A549 (cell line): ENCODE measurements at regions not wholly inside any gene's neighbourhood (a gene's known extent, or its start where the extent isn't known, plus 50 kb on each side); places are given as distances from the start of the nearest gene placed in this dataset.

ENCODE experiments used
- ATAC-seq, 2 experiments: fragments of 200-7000 bp in 1 of 2; fragments of >200 bp in 1 of 2; cut with Nextera tagmentation in 1 of 2; cut with Tn5 transposase in 1 of 2; 3 replicates each; pipeline versions ENCODE4 v1.8.0 to v1.9.1; 2018 to 2020; ENCODE audit warnings: mild to moderate bottlenecking in 1 of 2, moderate library complexity in 1 of 2
- CTCF ChIA-PET: fragments of 300-600 bp; sonication (Branson Sonifier 250); formaldehyde crosslinking; extraction: SDS; loops from one replicate; lab custom pipeline; 2021; ENCODE audit warnings: antibody characterized with exemption, inconsistent platforms; lab: Yijun Ruan, JAX
- POLR2A ChIA-PET: fragments of 350-600 bp; formaldehyde crosslinking; extraction: SDS; loops from one replicate; lab custom pipeline; 2021; ENCODE audit warnings: antibody characterized with exemption, inconsistent platforms; lab: Yijun Ruan, JAX
- DNase-seq, 2 experiments: peaks; one replicate each; pipeline versions ENCODE4 v3.0.0 to v3.0.0-alpha.2; 2011 to 2016; ENCODE audit warnings: low read depth in 1 of 2, low spot score in 1 of 2
- FAIRE-seq: peaks from 2 replicates; lab custom pipeline; 2011; peaks lifted over from hg19 to GRCh38; lab: Jason Lieb, UNC
- H3K27ac ChIP-seq, 2 experiments: fragments of >200 bp; sonication (Bioruptor Twin); formaldehyde crosslinking; 3 replicates each; pipeline ENCODE4 v1.5.1; 2016 to 2017
- H3K4me1 ChIP-seq: fragments of >200 bp; sonication (Bioruptor Twin); formaldehyde crosslinking; 3 replicates; pipeline ENCODE4 v1.6.1; 2016
- H3K4me2 ChIP-seq: fragments of >200 bp; sonication (Bioruptor Twin); formaldehyde crosslinking; 3 replicates; pipeline ENCODE4 v1.6.1; 2016
- H3K4me3 ChIP-seq: fragments of >200 bp; sonication (Bioruptor Twin); formaldehyde crosslinking; 3 replicates; pipeline ENCODE4 v1.5.1; 2016
- H3K9me3 ChIP-seq: fragments of >200 bp; sonication (Bioruptor Twin); formaldehyde crosslinking; 3 replicates; pipeline ENCODE4 v1.6.1; 2016
- CBX2 ChIP-seq: fragments of 200-600 bp; sonication (generic); IDR thresholded peaks from 2 replicates; pipeline ENCODE4 v1.6.1; 2016; ENCODE audit warnings: low read depth, mild to moderate bottlenecking, borderline replicate concordance
- CHD4 ChIP-seq: fragments of 200-600 bp; sonication (generic); IDR thresholded peaks from 2 replicates; pipeline ENCODE4 v1.6.1; 2016; ENCODE audit warnings: antibody characterized with exemption, mild to moderate bottlenecking, borderline replicate concordance
- EHMT2 ChIP-seq: fragments of 200-600 bp; sonication (generic); IDR thresholded peaks from 2 replicates; pipeline ENCODE4 v1.6.1; 2016; ENCODE audit warnings: antibody characterized with exemption, low read depth, mild to moderate bottlenecking, moderate library complexity
- EP300 ChIP-seq, 2 experiments: fragments of >200 bp; sonication (Bioruptor Twin); formaldehyde crosslinking; IDR thresholded peaks; 2 replicates in 1 of 2; 3 replicates in 1 of 2; pipeline ENCODE4 v1.6.1; 2016 to 2017
- ESRRA ChIP-seq: fragments of 150-350 bp; IDR thresholded peaks from 2 replicates; pipeline ENCODE4 v1.6.1; 2014; ENCODE audit warnings: mild to moderate bottlenecking, low read length, borderline replicate concordance
- FOXS1 ChIP-seq: fragments of 250-450 bp; sonication (Bioruptor Pico); IDR thresholded peaks from 2 replicates; pipeline ENCODE4 v1.5.0; 2020; ENCODE audit warnings: mild to moderate bottlenecking, moderate library complexity
- HEYL ChIP-seq: fragments of 250-450 bp; sonication (Bioruptor Pico); IDR thresholded peaks from 2 replicates; pipeline ENCODE4 v1.8.0; 2021; ENCODE audit warnings: mild to moderate bottlenecking, moderate library complexity
- HOXB13 ChIP-seq: fragments of 250-450 bp; sonication (Bioruptor Pico); IDR thresholded peaks from 2 replicates; pipeline ENCODE4 v1.5.0; 2020; ENCODE audit warnings: low read depth, mild to moderate bottlenecking, moderate library complexity
- JUN ChIP-seq, 2 experiments: fragments of >200 bp; sonication (Bioruptor Twin); formaldehyde crosslinking; IDR thresholded peaks; 2 replicates in 1 of 2; 3 replicates in 1 of 2; pipeline ENCODE4 v1.6.1; 2016 to 2017
- JUNB ChIP-seq: fragments of >200 bp; sonication (Bioruptor Twin); formaldehyde crosslinking; IDR thresholded peaks from 2 replicates; pipeline ENCODE4 v1.6.1; 2016
- KDM5A ChIP-seq: fragments of 200-600 bp; sonication (generic); IDR thresholded peaks from 2 replicates; pipeline ENCODE4 v1.6.1; 2016; ENCODE audit warnings: antibody characterized with exemption, mild to moderate bottlenecking
- MAZ ChIP-seq: fragments of 150-350 bp; IDR thresholded peaks from 2 replicates; pipeline ENCODE4 v1.6.1; 2014; ENCODE audit warnings: antibody characterized with exemption, low read depth, low read length, borderline replicate concordance
- MYC ChIP-seq: IDR thresholded peaks from 2 replicates; pipeline ENCODE4 v1.6.1; 2012; ENCODE audit warnings: mild to moderate bottlenecking, inconsistent platforms, low read length, improper control_type of control experiment, borderline replicate concordance
- NR3C1 ChIP-seq: fragments of >200 bp; sonication (Bioruptor Twin); formaldehyde crosslinking; IDR thresholded peaks from 3 replicates; pipeline ENCODE4 v1.6.1; 2017
- POLR2AphosphoS2 ChIP-seq: conservative IDR thresholded peaks from 2 replicates; pipeline ENCODE4 v1.6.1; 2012; ENCODE audit warnings: low read length, improper control_type of control experiment, inconsistent platforms
- RAD21 ChIP-seq, 2 experiments: fragments of >200 bp in 1 of 2; sonication (Bioruptor Twin) in 1 of 2; formaldehyde crosslinking in 1 of 2; IDR thresholded peaks in 1 of 2; conservative IDR thresholded peaks in 1 of 2; 2 replicates in 1 of 2; 3 replicates in 1 of 2; pipeline ENCODE4 v1.6.1; 2012 to 2018; ENCODE audit warnings: inconsistent platforms in 1 of 2
- RCOR1 ChIP-seq: fragments of 150-350 bp; IDR thresholded peaks from 2 replicates; pipeline ENCODE4 v1.6.1; 2014; ENCODE audit warnings: antibody characterized with exemption, low read length, low read depth
- RFX5 ChIP-seq: fragments of 450-650 bp; IDR thresholded peaks from 2 replicates; pipeline ENCODE4 v1.7.1; 2014; ENCODE audit warnings: antibody characterized with exemption, mild to moderate bottlenecking, moderate library complexity
- SMC3 ChIP-seq: fragments of >200 bp; sonication (Bioruptor Twin); formaldehyde crosslinking; IDR thresholded peaks from 3 replicates; pipeline ENCODE4 v1.6.1; 2018; ENCODE audit warnings: inconsistent platforms
- TP53 ChIP-seq: fragments of 250-450 bp; sonication (Bioruptor Pico); IDR thresholded peaks from 2 replicates; pipeline ENCODE4 v1.5.0; 2021; ENCODE audit warnings: mild to moderate bottlenecking, moderate library complexity
- ZC3H11A ChIP-seq: fragments of 450-650 bp; IDR thresholded peaks from 2 replicates; pipeline ENCODE4 v1.6.1; 2014; ENCODE audit warnings: antibody characterized with exemption, mild to moderate bottlenecking
- ZFP36 ChIP-seq: fragments of 450-650 bp; IDR thresholded peaks from 2 replicates; pipeline ENCODE4 v1.6.1; 2014; ENCODE audit warnings: borderline replicate concordance; ENCODE audit not compliant: partially characterized antibody
- WGBS: methylation state at CpG from one replicate; pipeline ENCODE4 v1.1.6; 2017; ENCODE audit errors: missing lambda C conversion rate; 5-methylcytosine and 5-hydroxymethylcytosine counted together
- TF ChIP-seq, protein P1 (sequence below): fragments of 450-650 bp; IDR thresholded peaks from 2 replicates; pipeline ENCODE4 v1.6.1; 2014; ENCODE audit warnings: antibody characterized with exemption
- TF ChIP-seq, protein P2 (sequence below): fragments of 150-350 bp; IDR thresholded peaks from 2 replicates; pipeline ENCODE4 v1.6.1; 2014; ENCODE audit warnings: low read depth, mild to moderate bottlenecking, low read length
- TF ChIP-seq, protein P3 (sequence below): fragments of 250-450 bp; sonication (Bioruptor Pico); IDR thresholded peaks from 2 replicates; pipeline ENCODE4 v1.5.0; 2020; ENCODE audit warnings: low read depth, mild to moderate bottlenecking, moderate library complexity
- TF ChIP-seq, protein P4 (sequence below): fragments of >200 bp; sonication (Bioruptor Twin); formaldehyde crosslinking; IDR thresholded peaks from 3 replicates; pipeline ENCODE4 v1.5.1; 2016
- TF ChIP-seq, protein P5 (sequence below): fragments of >200 bp; sonication (Bioruptor Twin); formaldehyde crosslinking; IDR thresholded peaks from 3 replicates; pipeline ENCODE4 v1.6.1; 2016
- TF ChIP-seq, protein P6 (sequence below): IDR thresholded peaks from 2 replicates; pipeline ENCODE4 v1.6.1; 2012

DNA sequence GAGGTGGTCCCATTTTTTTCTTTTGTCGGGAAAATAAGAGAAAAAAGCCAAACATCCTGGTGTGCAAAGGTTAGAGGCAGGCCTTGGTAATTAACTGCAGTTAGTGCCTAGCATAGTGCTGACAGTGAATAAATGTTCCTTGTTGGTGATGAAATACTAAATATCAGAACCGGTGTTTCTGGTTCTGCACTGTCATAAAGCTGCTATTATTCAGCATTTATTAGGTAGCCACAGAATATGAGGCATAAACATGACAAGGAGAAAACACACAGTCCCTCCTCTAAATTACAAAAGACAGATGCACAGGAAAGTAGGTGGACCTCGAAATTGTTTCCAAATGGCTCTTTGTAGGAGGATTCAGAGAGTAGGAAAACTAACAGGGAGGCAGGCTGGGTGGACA, 122.0 kb upstream of the ADGRL2 start:
- CTCF ChIA-PET: no interaction called here
- ATAC-seq (no peak), FAIRE-seq (no peak)
- H3K27ac ChIP-seq: no peak overlapping the region
- POLR2A ChIA-PET: interaction anchor here (0.6 kb wide), 1 partner anchor 24 kb away, joined by 3 read pairs; no protein-coding TSS in a partner anchor
- 66% methylated on average over 3 of the region's 3 CpGs for WGBS
- no peaks in the 10 kb centered on the region for H3K9me3 ChIP-seq
- H3K4me3 ChIP-seq: no peak overlapping the region
- no peak for TF ChIP-seq TP53
- no peak for TF ChIP-seq RFX5
- no peak for TF ChIP-seq CHD4
- TF ChIP-seq, protein P1, sequence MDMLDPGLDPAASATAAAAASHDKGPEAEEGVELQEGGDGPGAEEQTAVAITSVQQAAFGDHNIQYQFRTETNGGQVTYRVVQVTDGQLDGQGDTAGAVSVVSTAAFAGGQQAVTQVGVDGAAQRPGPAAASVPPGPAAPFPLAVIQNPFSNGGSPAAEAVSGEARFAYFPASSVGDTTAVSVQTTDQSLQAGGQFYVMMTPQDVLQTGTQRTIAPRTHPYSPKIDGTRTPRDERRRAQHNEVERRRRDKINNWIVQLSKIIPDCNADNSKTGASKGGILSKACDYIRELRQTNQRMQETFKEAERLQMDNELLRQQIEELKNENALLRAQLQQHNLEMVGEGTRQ: no peak
- TF ChIP-seq, all 56 proteins: peak for 0
- DNase-seq: no peak
- Histone ChIP-seq H3K4me2 (no peak overlapping the region), H3K4me1 (peaks cover 22% of the 10 kb centered on the region)

DNA sequence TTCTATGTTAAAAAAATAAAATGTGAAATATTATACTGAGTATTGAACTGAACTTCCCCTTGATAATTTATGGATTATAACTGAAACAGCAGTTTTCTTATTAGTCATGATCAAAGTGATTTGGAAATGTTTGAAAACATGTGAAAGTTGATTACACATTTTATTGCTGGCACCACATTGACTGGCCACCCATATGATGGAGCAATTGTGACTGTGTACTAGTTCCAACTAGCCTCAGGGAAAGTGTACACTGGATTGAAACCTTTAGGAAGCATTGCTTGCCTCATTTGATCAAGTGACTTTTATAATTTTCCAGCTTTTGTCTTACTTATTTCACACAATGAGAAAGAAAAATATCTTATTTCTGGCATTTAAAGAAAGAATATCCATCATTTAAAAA, 128.0 kb upstream of the ADGRL2 start:
- peaks cover 5% of the 10 kb centered on the region; the same call in 2 of the 3 replicates for H3K4me1 ChIP-seq
- CTCF ChIA-PET: no interaction called here
- POLR2A ChIA-PET: no interaction called here
- H3K27ac ChIP-seq: no peak overlapping the region
- FAIRE-seq (no peak), DNase-seq (no peak), ATAC-seq (no peak)
- no peak overlapping the region for H3K4me3 ChIP-seq
- TF ChIP-seq, protein P2, sequence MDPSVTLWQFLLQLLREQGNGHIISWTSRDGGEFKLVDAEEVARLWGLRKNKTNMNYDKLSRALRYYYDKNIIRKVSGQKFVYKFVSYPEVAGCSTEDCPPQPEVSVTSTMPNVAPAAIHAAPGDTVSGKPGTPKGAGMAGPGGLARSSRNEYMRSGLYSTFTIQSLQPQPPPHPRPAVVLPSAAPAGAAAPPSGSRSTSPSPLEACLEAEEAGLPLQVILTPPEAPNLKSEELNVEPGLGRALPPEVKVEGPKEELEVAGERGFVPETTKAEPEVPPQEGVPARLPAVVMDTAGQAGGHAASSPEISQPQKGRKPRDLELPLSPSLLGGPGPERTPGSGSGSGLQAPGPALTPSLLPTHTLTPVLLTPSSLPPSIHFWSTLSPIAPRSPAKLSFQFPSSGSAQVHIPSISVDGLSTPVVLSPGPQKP: no peak
- TF ChIP-seq JUNB (no peak), NR3C1 (no peak), ZC3H11A (no peak), HEYL (CRISPR knock-in tag) (no peak), HOXB13 (CRISPR knock-in tag) (no peak), FOXS1 (CRISPR knock-in tag) (no peak), POLR2AphosphoS2 (no peak), TP53 (no peak)
- TF ChIP-seq, protein P3, sequence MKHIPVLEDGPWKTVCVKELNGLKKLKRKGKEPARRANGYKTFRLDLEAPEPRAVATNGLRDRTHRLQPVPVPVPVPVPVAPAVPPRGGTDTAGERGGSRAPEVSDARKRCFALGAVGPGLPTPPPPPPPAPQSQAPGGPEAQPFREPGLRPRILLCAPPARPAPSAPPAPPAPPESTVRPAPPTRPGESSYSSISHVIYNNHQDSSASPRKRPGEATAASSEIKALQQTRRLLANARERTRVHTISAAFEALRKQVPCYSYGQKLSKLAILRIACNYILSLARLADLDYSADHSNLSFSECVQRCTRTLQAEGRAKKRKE (CRISPR knock-in tag): no peak
- TF ChIP-seq, protein P4, sequence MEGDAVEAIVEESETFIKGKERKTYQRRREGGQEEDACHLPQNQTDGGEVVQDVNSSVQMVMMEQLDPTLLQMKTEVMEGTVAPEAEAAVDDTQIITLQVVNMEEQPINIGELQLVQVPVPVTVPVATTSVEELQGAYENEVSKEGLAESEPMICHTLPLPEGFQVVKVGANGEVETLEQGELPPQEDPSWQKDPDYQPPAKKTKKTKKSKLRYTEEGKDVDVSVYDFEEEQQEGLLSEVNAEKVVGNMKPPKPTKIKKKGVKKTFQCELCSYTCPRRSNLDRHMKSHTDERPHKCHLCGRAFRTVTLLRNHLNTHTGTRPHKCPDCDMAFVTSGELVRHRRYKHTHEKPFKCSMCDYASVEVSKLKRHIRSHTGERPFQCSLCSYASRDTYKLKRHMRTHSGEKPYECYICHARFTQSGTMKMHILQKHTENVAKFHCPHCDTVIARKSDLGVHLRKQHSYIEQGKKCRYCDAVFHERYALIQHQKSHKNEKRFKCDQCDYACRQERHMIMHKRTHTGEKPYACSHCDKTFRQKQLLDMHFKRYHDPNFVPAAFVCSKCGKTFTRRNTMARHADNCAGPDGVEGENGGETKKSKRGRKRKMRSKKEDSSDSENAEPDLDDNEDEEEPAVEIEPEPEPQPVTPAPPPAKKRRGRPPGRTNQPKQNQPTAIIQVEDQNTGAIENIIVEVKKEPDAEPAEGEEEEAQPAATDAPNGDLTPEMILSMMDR: no peak
- TF ChIP-seq, protein P1: no peak
- no peak overlapping the region for H3K4me2 ChIP-seq
- no peaks in the 10 kb centered on the region for H3K9me3 ChIP-seq

DNA sequence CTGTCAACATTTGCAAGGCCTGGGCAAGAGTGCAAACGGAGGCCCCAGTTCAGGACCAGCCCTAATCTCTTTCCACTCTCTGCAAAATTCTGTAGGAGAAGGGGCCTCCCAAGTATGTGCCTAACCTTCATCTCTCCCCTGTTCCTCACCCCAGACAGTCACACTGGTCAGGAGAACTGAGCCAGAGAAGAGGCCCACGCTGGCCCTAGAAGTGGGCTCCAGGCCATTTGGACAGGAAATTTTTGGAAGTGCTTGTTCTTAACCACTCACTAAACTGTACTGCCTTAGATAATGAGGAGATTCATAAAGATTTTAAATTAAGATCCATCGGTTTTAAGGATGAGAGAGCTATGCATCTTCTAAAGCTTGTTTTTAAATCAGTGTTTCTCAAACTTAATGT, 129.7 kb upstream of the ADGRL2 start:
- POLR2A ChIA-PET: no interaction called here
- Histone ChIP-seq H3K4me3 (no peak overlapping the region), H3K4me1 (peaks cover 5% of the 10 kb centered on the region; the same call in 2 of the 3 replicates), H3K9me3 (no peaks in the 10 kb centered on the region), H3K27ac (no peak overlapping the region), H3K4me2 (no peak overlapping the region)
- FAIRE-seq: no peak
- CTCF ChIA-PET: no interaction called here
- WGBS: 82% methylated on average over 3 of the region's 3 CpGs
- no peak for ATAC-seq
- no peak for DNase-seq
- TF ChIP-seq, protein P5, sequence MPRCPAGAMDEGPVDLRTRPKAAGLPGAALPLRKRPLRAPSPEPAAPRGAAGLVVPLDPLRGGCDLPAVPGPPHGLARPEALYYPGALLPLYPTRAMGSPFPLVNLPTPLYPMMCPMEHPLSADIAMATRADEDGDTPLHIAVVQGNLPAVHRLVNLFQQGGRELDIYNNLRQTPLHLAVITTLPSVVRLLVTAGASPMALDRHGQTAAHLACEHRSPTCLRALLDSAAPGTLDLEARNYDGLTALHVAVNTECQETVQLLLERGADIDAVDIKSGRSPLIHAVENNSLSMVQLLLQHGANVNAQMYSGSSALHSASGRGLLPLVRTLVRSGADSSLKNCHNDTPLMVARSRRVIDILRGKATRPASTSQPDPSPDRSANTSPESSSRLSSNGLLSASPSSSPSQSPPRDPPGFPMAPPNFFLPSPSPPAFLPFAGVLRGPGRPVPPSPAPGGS: no peak
- TF ChIP-seq JUNB (no peak), MAZ (no peak), JUN (IDR thresholded peaks at IDR 0.05) (no peak), RAD21 (conservative IDR thresholded peaks at IDR 0.05 in 1 of 2, IDR thresholded peaks at IDR 0.05 in 1 of 2) (no peak), ZFP36 (no peak), RCOR1 (no peak), KDM5A (no peak), SMC3 (no peak), EHMT2 (no peak), MYC (no peak), EP300 (IDR thresholded peaks at IDR 0.05) (no peak), ESRRA (no peak), CBX2 (no peak)
- TF ChIP-seq, protein P6, sequence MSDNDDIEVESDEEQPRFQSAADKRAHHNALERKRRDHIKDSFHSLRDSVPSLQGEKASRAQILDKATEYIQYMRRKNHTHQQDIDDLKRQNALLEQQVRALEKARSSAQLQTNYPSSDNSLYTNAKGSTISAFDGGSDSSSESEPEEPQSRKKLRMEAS: no peak
- TF ChIP-seq, protein P3 (CRISPR knock-in tag): no peak
